ENCODE measurements at regions not wholly inside any gene's neighbourhood (a gene's known extent, or its start where the extent isn't known, plus 50 kb on each side); places are given as distances from the start of the nearest gene placed in this dataset.

GRCh38 chr19:28154077-28154476 is 1058.9 kb downstream of the UQCRFS1 start:
- no peak for TF ChIP-seq CTCF (IDR thresholded peaks at IDR 0.05; ENCODE audit: low read depth, low read length)
- DNase-seq (ENCODE audit: low read depth, low spot score) = no peak
- in situ Hi-C loops (cut with HindIII; ENCODE audit: low sequenced_read_pairs) = no loop called here
- no peak overlapping the region for H3K4me3 ChIP-seq (ENCODE audit: low read depth, low read length)

- no peak for DNase-seq (ENCODE audit: low read depth, low spot score)
- in situ Hi-C loops (cut with HindIII; ENCODE audit: low sequenced_read_pairs) = no loop called here
- no peak for TF ChIP-seq CTCF (IDR thresholded peaks at IDR 0.05; ENCODE audit: low read depth, low read length)
- no peak overlapping the region for H3K4me3 ChIP-seq (ENCODE audit: low read depth, low read length)
Observed at GRCh38 chr19:28153123-28153522, 1059.8 kb downstream of the UQCRFS1 start.

GRCh38 chr19:28152195-28152594 is 1060.8 kb downstream of the UQCRFS1 start:
- in situ Hi-C loops (cut with HindIII; ENCODE audit: low sequenced_read_pairs) = no loop called here
- TF ChIP-seq CTCF (IDR thresholded peaks at IDR 0.05; ENCODE audit: low read depth, low read length) = no peak
- H3K4me3 ChIP-seq (ENCODE audit: low read depth, low read length) = no peak overlapping the region
- no peak for DNase-seq (ENCODE audit: low read depth, low spot score)

GRCh38 chr19:28150129-28150528 is 1062.8 kb downstream of the UQCRFS1 start:
- no peak for TF ChIP-seq CTCF (IDR thresholded peaks at IDR 0.05; ENCODE audit: low read depth, low read length)
- in situ Hi-C loops (cut with HindIII; ENCODE audit: low sequenced_read_pairs) = no loop called here
- DNase-seq (ENCODE audit: low read depth, low spot score) = no peak
- no peak overlapping the region for H3K4me3 ChIP-seq (ENCODE audit: low read depth, low read length)

- no peak overlapping the region for H3K4me3 ChIP-seq (ENCODE audit: low read depth, low read length)
- TF ChIP-seq CTCF (IDR thresholded peaks at IDR 0.05; ENCODE audit: low read depth, low read length) = no peak
- in situ Hi-C loops (cut with HindIII; ENCODE audit: low sequenced_read_pairs) = no loop called here
- no peak for DNase-seq (ENCODE audit: low read depth, low spot score)
Observed at GRCh38 chr19:28148554-28148953, 1064.4 kb downstream of the UQCRFS1 start.

- DNase-seq (ENCODE audit: low read depth, low spot score) = no peak
- TF ChIP-seq CTCF (IDR thresholded peaks at IDR 0.05; ENCODE audit: low read depth, low read length) = no peak
- no peak overlapping the region for H3K4me3 ChIP-seq (ENCODE audit: low read depth, low read length)
- in situ Hi-C loops (cut with HindIII; ENCODE audit: low sequenced_read_pairs) = no loop called here
Observed at GRCh38 chr19:28142258-28142657, 1070.7 kb downstream of the UQCRFS1 start.

GRCh38 chr19:28140201-28140600 is 1072.8 kb downstream of the UQCRFS1 start:
- no peak for TF ChIP-seq CTCF (IDR thresholded peaks at IDR 0.05; ENCODE audit: low read depth, low read length)
- in situ Hi-C loops (cut with HindIII; ENCODE audit: low sequenced_read_pairs) = no loop called here
- no peak overlapping the region for H3K4me3 ChIP-seq (ENCODE audit: low read depth, low read length)
- DNase-seq (ENCODE audit: low read depth, low spot score) = no peak

Measured in astrocyte of the spinal cord (primary cell).